Heart right ventricle (tissue), 16 donors: ENCODE measurements at regions not wholly inside any gene's neighbourhood (a gene's known extent, or its start where the extent isn't known, plus 50 kb on each side); places are given as distances from the start of the nearest gene placed in this dataset.

Source experiments
- ATAC-seq, 8 donors: fragments of 200-7000 bp; cut with Tn5 transposase; one replicate each; pipeline ENCODE4 v1.9.1; 2020; ENCODE audit warnings: mild to moderate bottlenecking in 8 of 8, moderate library complexity in 8 of 8, moderate number of reproducible peaks in 1 of 8
- DNase-seq, 2 donors: peaks; one replicate each; pipeline ENCODE4 v3.0.0-alpha.2; 2020
- H3K27ac ChIP-seq, 10 donors: fragments of 200-600 bp; sonication (generic) in 2 of 10; one replicate each; pipeline versions ENCODE4 v1.5.0 to v1.8.0; 2020 to 2022; ENCODE audit warnings: mild to moderate bottlenecking in 3 of 10
- H3K27me3 ChIP-seq, 7 donors: fragments of 200-600 bp; one replicate each; pipeline ENCODE4 v1.8.0; 2021 to 2022; ENCODE audit warnings: mild to moderate bottlenecking in 2 of 7
- H3K36me3 ChIP-seq, 9 donors: fragments of 200-600 bp; sonication (generic) in 1 of 9; one replicate each; pipeline versions ENCODE4 v1.5.0 to v1.8.0; 2020 to 2022; ENCODE audit warnings: mild to moderate bottlenecking in 2 of 9
- H3K4me1 ChIP-seq, 9 donors: fragments of 200-600 bp; sonication (generic) in 1 of 9; one replicate each; pipeline versions ENCODE4 v1.5.0 to v1.8.0; 2020 to 2022; ENCODE audit warnings: mild to moderate bottlenecking in 4 of 9
- H3K4me3 ChIP-seq, 10 donors: fragments of 200-600 bp; sonication (generic) in 2 of 10; one replicate each; pipeline versions ENCODE4 v1.5.0 to v1.8.0; 2020 to 2022; ENCODE audit warnings: mild to moderate bottlenecking in 7 of 10, moderate library complexity in 2 of 10
- H3K9me3 ChIP-seq, 11 donors: fragments of 200-600 bp in 10 of 11; sonication (generic) in 2 of 11; one replicate each; pipeline versions ENCODE4 v1.5.0 to v1.8.0; 2013 to 2022; ENCODE audit warnings: mild to moderate bottlenecking in 2 of 11, control low read depth in 1 of 11, moderate library complexity in 1 of 11
- WGBS, 2 donors: extraction: QIAGEN DNeasy Blood & Tissue Kit; methylation state at CpG; one replicate each; pipeline ENCODE4 v1.1.7; 2013; ENCODE audit warnings: inconsistent platforms in 1 of 2; 5-methylcytosine and 5-hydroxymethylcytosine counted together
- intact Hi-C, 10 donors: fragments of 100-400 bp; cut with DNase I; formaldehyde crosslinking; loops; one replicate each; pipeline versions ENCODE4 v1.11.1 to v1.14.2; 2022
- TF ChIP-seq, protein P1 (sequence below), 9 donors: fragments of 200-600 bp; sonication (generic) in 2 of 9; IDR thresholded peaks; one replicate each; pipeline versions ENCODE4 v1.5.0 to v1.8.0; 2021 to 2022; ENCODE audit warnings: antibody characterized with exemption in 9 of 9, mild to moderate bottlenecking in 5 of 9, moderate library complexity in 1 of 9
- donor health status: Arrhythmogenic right ventricular cardiomyopathy.
- donor health status: ischemic (EF 13 %, LVEDD 7.1; RV severe dilation, severe dysfunction).
- donor health status: healthy with polysubstance abuse.
- donor health status: DM: no; HTN: yes; CAD: no.
- donor health status: DM: no; HTN: no; CAD: no.
- donor health status: ischemic (EF 25% LVEDD 6.9; RV normal size, moderate dysfunction).
- donor health status: ischemic (EF 25% LVEDD 5.7; RV mildly dilated, moderate dysfunction).
- donor health status: healthy.
- donor health status: DM: yes; HTN: yes; CAD: no.
- donor health status: Ischemic cardiomyopathy.
- donor health status: ischemic (EF 35%, LVEDD 5.7; RV mildly dilated, moderate dysfunction).
- donor health status: nonischemic (EF 11% LVEDD 7.7; RV severe dilation, severe dysfunction).
- donor health status: DM: yes; HTN: yes; CAD: no.
- donor health status: PGD.
- donor health status: ischemic (EF 29% LVEDD 5.4; RV normal size, mild dysfunction).
- donor health status: nonischemic (EF 23%, LVEDD 6.1; RV moderate dilation, normal function).

DNA sequence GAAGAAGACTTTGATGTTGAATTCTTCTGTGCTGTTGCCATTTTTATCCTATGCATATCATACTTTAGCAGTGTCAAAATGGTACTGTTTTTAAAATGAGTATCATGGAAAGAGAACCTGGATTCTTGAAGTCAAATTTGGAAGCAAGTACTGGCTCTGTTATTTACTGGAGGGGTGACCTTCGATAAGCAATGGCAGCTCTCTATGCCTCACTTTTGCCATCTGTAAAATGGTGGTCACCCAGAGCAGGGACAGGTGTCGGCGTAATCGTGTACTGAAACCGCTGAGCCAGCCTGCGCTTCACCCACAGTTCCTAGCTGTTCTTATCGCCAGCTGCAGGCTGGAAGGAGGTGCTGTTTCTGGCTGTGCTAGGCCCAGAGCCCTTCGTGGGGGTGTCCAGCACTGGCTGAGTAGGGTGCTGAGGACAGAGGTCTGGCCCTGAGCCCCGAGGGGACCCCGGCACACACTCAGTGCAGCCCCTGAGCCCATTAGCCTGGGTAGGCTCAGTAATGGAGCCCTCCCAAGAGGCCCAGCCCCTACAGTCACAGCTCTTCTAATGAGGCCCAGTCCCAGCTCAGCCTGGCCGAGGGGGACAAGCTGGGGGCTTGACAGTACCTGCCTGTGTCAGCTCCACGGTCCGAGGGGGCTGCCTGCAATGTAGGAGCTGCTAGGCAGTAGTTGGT lies 183.5 kb downstream of the PHETA1 start:
- Histone ChIP-seq H3K4me1 (peaks cover 0 to 10% (median 0%) of the 10 kb centered on the region in 9 donors), H3K27ac (no peak overlapping the region), H3K36me3 (no peaks in the 10 kb centered on the region), H3K4me3 (no peak overlapping the region), H3K9me3 (peaks cover 0 to 6% (median 0%) of the 10 kb centered on the region in 11 donors), H3K27me3 (peaks cover 0 to 7% (median 0%) of the 10 kb centered on the region in 7 donors)
- 74 to 76% methylated on average over 13 of the region's 13 CpGs for WGBS, 2 donors
- intact Hi-C loops = no loop called here
- TF ChIP-seq, protein P1, sequence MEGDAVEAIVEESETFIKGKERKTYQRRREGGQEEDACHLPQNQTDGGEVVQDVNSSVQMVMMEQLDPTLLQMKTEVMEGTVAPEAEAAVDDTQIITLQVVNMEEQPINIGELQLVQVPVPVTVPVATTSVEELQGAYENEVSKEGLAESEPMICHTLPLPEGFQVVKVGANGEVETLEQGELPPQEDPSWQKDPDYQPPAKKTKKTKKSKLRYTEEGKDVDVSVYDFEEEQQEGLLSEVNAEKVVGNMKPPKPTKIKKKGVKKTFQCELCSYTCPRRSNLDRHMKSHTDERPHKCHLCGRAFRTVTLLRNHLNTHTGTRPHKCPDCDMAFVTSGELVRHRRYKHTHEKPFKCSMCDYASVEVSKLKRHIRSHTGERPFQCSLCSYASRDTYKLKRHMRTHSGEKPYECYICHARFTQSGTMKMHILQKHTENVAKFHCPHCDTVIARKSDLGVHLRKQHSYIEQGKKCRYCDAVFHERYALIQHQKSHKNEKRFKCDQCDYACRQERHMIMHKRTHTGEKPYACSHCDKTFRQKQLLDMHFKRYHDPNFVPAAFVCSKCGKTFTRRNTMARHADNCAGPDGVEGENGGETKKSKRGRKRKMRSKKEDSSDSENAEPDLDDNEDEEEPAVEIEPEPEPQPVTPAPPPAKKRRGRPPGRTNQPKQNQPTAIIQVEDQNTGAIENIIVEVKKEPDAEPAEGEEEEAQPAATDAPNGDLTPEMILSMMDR (IDR thresholded peaks at IDR 0.05) = no peak
- DNase-seq (no peak), ATAC-seq (no peak)

GRCh38 chr12:111184161-111184560 lies 184.7 kb downstream of the PHETA1 start:
- Histone ChIP-seq H3K36me3 (no peaks in the 10 kb centered on the region), H3K27ac (no peak overlapping the region), H3K4me3 (no peak overlapping the region), H3K9me3 (no peaks in the 10 kb centered on the region), H3K27me3 (peaks cover 0 to 11% (median 0%) of the 10 kb centered on the region in 7 donors), H3K4me1 (peaks cover 0 to 16% (median 0%) of the 10 kb centered on the region in 9 donors)
- ATAC-seq = no peak
- intact Hi-C loops = no loop called here
- TF ChIP-seq, protein P1 (IDR thresholded peaks at IDR 0.05) = no peak
- WGBS, 2 donors = 93 to 94% methylated on average over 1 of the region's 1 CpG
- DNase-seq = no peak

GRCh38 chr12:111183094-111183493 lies 185.8 kb downstream of the PHETA1 start:
- Histone ChIP-seq H3K4me3 (no peak overlapping the region), H3K4me1 (peaks cover 0 to 20% (median 0%) of the 10 kb centered on the region in 9 donors), H3K27me3 (peaks cover 0 to 14% (median 0%) of the 10 kb centered on the region in 7 donors), H3K9me3 (no peaks in the 10 kb centered on the region), H3K36me3 (no peaks in the 10 kb centered on the region), H3K27ac (no peak overlapping the region)
- intact Hi-C loops = no loop called here
- ATAC-seq (no peak), DNase-seq (no peak)
- TF ChIP-seq, protein P1 (IDR thresholded peaks at IDR 0.05) = no peak
- WGBS, 2 donors = 59 to 83% methylated on average over 2 of the region's 2 CpGs

GRCh38 chr12:111182382-111182781 lies 186.5 kb downstream of the PHETA1 start:
- H3K27me3 ChIP-seq = peaks cover 0 to 15% (median 0%) of the 10 kb centered on the region in 7 donors
- H3K9me3 ChIP-seq = no peaks in the 10 kb centered on the region
- H3K36me3 ChIP-seq = no peaks in the 10 kb centered on the region
- peaks cover 0 to 20% (median 0%) of the 10 kb centered on the region in 9 donors for H3K4me1 ChIP-seq
- 48 to 59% methylated on average over 16 of the region's 16 CpGs for WGBS, 2 donors
- H3K4me3 ChIP-seq = no peak overlapping the region
- no peak for DNase-seq
- peak in 3 of 8 donors; percentile 25 to 48 (median 42) for ATAC-seq
- intact Hi-C loops = no loop called here
- TF ChIP-seq, protein P1 (IDR thresholded peaks at IDR 0.05) = no peak
- no peak overlapping the region for H3K27ac ChIP-seq
